H9 (cell line): ENCODE measurements at regions not wholly inside any gene's neighbourhood (a gene's known extent, or its start where the extent isn't known, plus 50 kb on each side); places are given as distances from the start of the nearest gene placed in this dataset.

ENCODE experiments used
- DNase-seq: peaks from one replicate; pipeline ENCODE4 v3.0.0-alpha.2; 2017
- H2AFZ ChIP-seq: one replicate; pipeline ENCODE4 v1.6.1; 2013; ENCODE audit warnings: mild to moderate bottlenecking, low read length, control low read depth, moderate library complexity
- H2AK5ac ChIP-seq: 2 replicates; pipeline ENCODE4 v1.6.1; 2013; ENCODE audit warnings: low read length, control low read depth, mixed read lengths; ENCODE audit not compliant: insufficient read length
- H2BK120ac ChIP-seq: one replicate; pipeline ENCODE4 v1.6.1; 2013; ENCODE audit warnings: low read depth, mild to moderate bottlenecking, low read length, control low read depth, inconsistent platforms; ENCODE audit not compliant: poor library complexity, severe bottlenecking
- H2BK12ac ChIP-seq: 2 replicates; pipeline ENCODE4 v1.6.1; 2013; ENCODE audit warnings: low read length, control low read depth, mixed read lengths, low read depth; ENCODE audit not compliant: insufficient read length
- H2BK15ac ChIP-seq: 2 replicates; pipeline ENCODE4 v1.6.1; 2013; ENCODE audit warnings: low read depth, low read length, control low read depth
- H2BK20ac ChIP-seq: one replicate; pipeline ENCODE4 v1.6.1; 2013; ENCODE audit warnings: low read depth, mild to moderate bottlenecking, low read length, control low read depth, inconsistent platforms; ENCODE audit not compliant: poor library complexity, severe bottlenecking
- H2BK5ac ChIP-seq: 2 replicates; pipeline ENCODE4 v1.6.1; 2013; ENCODE audit warnings: low read length, control low read depth, mixed read lengths; ENCODE audit not compliant: insufficient read length
- H3K14ac ChIP-seq: 2 replicates; pipeline ENCODE4 v1.6.1; 2013; ENCODE audit warnings: low read length, control low read depth; ENCODE audit not compliant: insufficient read depth
- H3K18ac ChIP-seq: 2 replicates; pipeline ENCODE4 v1.6.1; 2013; ENCODE audit warnings: low read depth, mild to moderate bottlenecking, mixed read lengths, low read length, control low read depth; ENCODE audit not compliant: insufficient read length
- H3K23ac ChIP-seq: 2 replicates; pipeline ENCODE4 v1.6.1; 2013; ENCODE audit warnings: low read length, control low read depth, mixed read lengths, low read depth; ENCODE audit not compliant: insufficient read length
- H3K23me2 ChIP-seq: 2 replicates; pipeline ENCODE4 v1.6.1; 2013; ENCODE audit warnings: low read depth, mild to moderate bottlenecking, mixed read lengths, low read length, control low read depth; ENCODE audit not compliant: insufficient read length, poor library complexity, severe bottlenecking
- H3K27ac ChIP-seq: 2 replicates; pipeline ENCODE4 v1.5.1; 2013; ENCODE audit warnings: low read length, control low read depth, mixed read lengths, low read depth; ENCODE audit not compliant: insufficient read length
- H3K27me3 ChIP-seq: 2 replicates; pipeline ENCODE4 v1.6.1; 2013; ENCODE audit warnings: low read length, control low read depth, inconsistent platforms; ENCODE audit not compliant: insufficient read depth
- H3K4ac ChIP-seq: 2 replicates; pipeline ENCODE4 v1.6.1; 2013; ENCODE audit warnings: low read depth, mild to moderate bottlenecking, control low read depth, inconsistent platforms, low read length, moderate library complexity
- H3K4me1 ChIP-seq: 2 replicates; pipeline ENCODE4 v1.6.1; 2013; ENCODE audit warnings: low read length, control low read depth, inconsistent platforms; ENCODE audit not compliant: insufficient read depth
- H3K4me2 ChIP-seq: 2 replicates; pipeline ENCODE4 v1.6.1; 2013; ENCODE audit warnings: low read length, control low read depth, mixed read lengths; ENCODE audit not compliant: insufficient read length, insufficient read depth
- H3K56ac ChIP-seq: 2 replicates; pipeline ENCODE4 v1.6.1; 2013; ENCODE audit warnings: low read depth, mild to moderate bottlenecking, mixed read lengths, low read length, control low read depth; ENCODE audit not compliant: insufficient read length
- H3K79me1 ChIP-seq: 2 replicates; pipeline ENCODE4 v1.6.1; 2013; ENCODE audit warnings: low read depth, mild to moderate bottlenecking, moderate library complexity, low read length, control low read depth, inconsistent platforms; ENCODE audit not compliant: insufficient read depth, poor library complexity, severe bottlenecking
- H3K79me2 ChIP-seq: 2 replicates; pipeline ENCODE4 v1.6.1; 2013; ENCODE audit warnings: low read length, control low read depth, inconsistent platforms; ENCODE audit not compliant: insufficient read depth
- H3K9ac ChIP-seq: 2 replicates; pipeline ENCODE4 v1.6.1; 2013; ENCODE audit warnings: low read length, control low read depth, mixed read lengths; ENCODE audit not compliant: insufficient read length; ENCODE audit errors: extremely low read depth
- H3K9me3 ChIP-seq: one replicate; pipeline ENCODE4 v1.6.1; 2013; ENCODE audit warnings: low read depth, low read length, inconsistent platforms; ENCODE audit not compliant: control insufficient read depth
- H3T11ph ChIP-seq: one replicate; pipeline ENCODE4 v1.6.1; 2013; ENCODE audit warnings: mild to moderate bottlenecking, low read length, control low read depth, inconsistent platforms
- H4K20me1 ChIP-seq: one replicate; pipeline ENCODE4 v1.6.1; 2013; ENCODE audit not compliant: control insufficient read depth, insufficient read length, insufficient read depth
- H4K5ac ChIP-seq: 2 replicates; pipeline ENCODE4 v1.6.1; 2013; ENCODE audit warnings: low read depth, mild to moderate bottlenecking, mixed read lengths, low read length, control low read depth; ENCODE audit not compliant: insufficient read length
- H4K8ac ChIP-seq: replicated peaks from 2 replicates; pipeline ENCODE4 v1.6.1; 2013; ENCODE audit warnings: low read length, control low read depth, mixed read lengths, low read depth; ENCODE audit not compliant: insufficient read length
- H4K91ac ChIP-seq: 2 replicates; pipeline ENCODE4 v1.6.1; 2013; ENCODE audit warnings: low read depth, mild to moderate bottlenecking, moderate library complexity, mixed read lengths, low read length, control low read depth; ENCODE audit not compliant: insufficient read length
- H3K27ac Mint-ChIP-seq, 3 experiments: 2 replicates in 2 of 3; 3 replicates in 1 of 3; pipeline ENCODE4 v1.8.0; 2020 to 2021; ENCODE audit warnings: mixed read lengths in 3 of 3, mild to moderate bottlenecking in 1 of 3, moderate library complexity in 1 of 3
- H3K27me3 Mint-ChIP-seq: 2 replicates; pipeline ENCODE4 v1.8.0; 2021; ENCODE audit warnings: low read depth, mild to moderate bottlenecking, moderate library complexity, mixed read lengths
- H3K36me3 Mint-ChIP-seq, 3 experiments: 2 replicates in 2 of 3; 3 replicates in 1 of 3; pipeline ENCODE4 v1.8.0; 2020 to 2021; ENCODE audit warnings: low read depth in 3 of 3, mixed read lengths in 3 of 3; ENCODE audit not compliant: insufficient read depth in 1 of 3
- H3K4me1 Mint-ChIP-seq, 2 experiments: 2 replicates each; pipeline ENCODE4 v1.8.0; 2020; ENCODE audit warnings: mixed read lengths in 2 of 2
- H3K4me3 Mint-ChIP-seq, 2 experiments: 2 replicates in 1 of 2; 3 replicates in 1 of 2; pipeline ENCODE4 v1.8.0; 2020 to 2021; ENCODE audit warnings: mild to moderate bottlenecking in 2 of 2, mixed read lengths in 2 of 2, moderate library complexity in 1 of 2
- H3K9me3 Mint-ChIP-seq, 2 experiments: 2 replicates in 1 of 2; 3 replicates in 1 of 2; pipeline ENCODE4 v1.8.0; 2020; ENCODE audit warnings: mild to moderate bottlenecking in 2 of 2, mixed read lengths in 2 of 2, moderate library complexity in 1 of 2
- WGBS: extraction: QIAGEN DNeasy Blood & Tissue Kit; methylation state at CpG from one replicate; pipeline ENCODE4 v1.1.7; 2013; ENCODE audit warnings: missing lambda C conversion rate, low lambda C conversion rate, mixed read lengths; ENCODE audit not compliant: insufficient read length; ENCODE audit errors: extremely low coverage; 5-methylcytosine and 5-hydroxymethylcytosine counted together
- TF ChIP-seq, protein P1 (sequence below): fragments of 200-600 bp; sonication (generic); conservative IDR thresholded peaks from 3 replicates; pipeline ENCODE4 v1.8.0; 2021; ENCODE audit warnings: antibody characterized with exemption, mild to moderate bottlenecking

DNA sequence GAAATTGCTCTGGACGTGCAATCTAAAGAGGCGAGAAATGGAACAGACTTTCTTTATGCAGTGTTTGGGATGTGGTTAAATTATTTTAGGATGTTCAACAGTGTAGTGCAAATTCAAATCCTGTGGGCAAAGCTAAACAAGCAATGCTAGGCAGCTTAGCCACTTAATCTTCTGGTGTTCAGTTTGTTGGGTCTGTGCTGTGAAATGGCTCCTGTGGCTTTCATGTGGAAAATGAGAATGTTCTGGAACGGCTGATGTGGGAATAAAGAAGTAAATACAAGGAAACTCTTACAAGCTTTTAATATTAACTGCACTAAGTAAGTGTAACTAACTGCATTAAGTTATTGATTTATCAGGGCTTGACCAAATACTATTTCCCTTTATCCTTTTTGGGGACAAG lies 766.6 kb downstream of the ADGRL2 start:
- H3K4ac ChIP-seq, result no peak overlapping the region
- Mint-ChIP-seq H3K27ac (0 out of 7 replicates have a peak overlapping the region, but pooled peaks have one; percentile 6 to 24 (median 8)), H3K4me1 (peaks cover 12 to 17% of the 10 kb centered on the region in 2 experiments), H3K27me3 (no peaks in the 10 kb centered on the region), H3K4me3 (no peak overlapping the region), H3K36me3 (no peaks in the 10 kb centered on the region), H3K9me3 (no peaks in the 10 kb centered on the region)
- no peak overlapping the region for H3K14ac ChIP-seq
- no peak overlapping the region for H3K4me2 ChIP-seq
- H3K79me1 ChIP-seq, result no peaks in the 10 kb centered on the region
- no peaks in the 10 kb centered on the region for H4K20me1 ChIP-seq
- no peak overlapping the region for H3K56ac ChIP-seq
- H3K23me2 ChIP-seq, result no peaks in the 10 kb centered on the region
- H2BK20ac ChIP-seq, result no peak overlapping the region
- no peak overlapping the region for H2BK120ac ChIP-seq
- H4K5ac ChIP-seq, result no peak overlapping the region
- no CpG with 5 or more reads among the region's 3 CpGs for WGBS
- no peak overlapping the region for H2AK5ac ChIP-seq
- no peak for DNase-seq
- TF ChIP-seq, protein P1, sequence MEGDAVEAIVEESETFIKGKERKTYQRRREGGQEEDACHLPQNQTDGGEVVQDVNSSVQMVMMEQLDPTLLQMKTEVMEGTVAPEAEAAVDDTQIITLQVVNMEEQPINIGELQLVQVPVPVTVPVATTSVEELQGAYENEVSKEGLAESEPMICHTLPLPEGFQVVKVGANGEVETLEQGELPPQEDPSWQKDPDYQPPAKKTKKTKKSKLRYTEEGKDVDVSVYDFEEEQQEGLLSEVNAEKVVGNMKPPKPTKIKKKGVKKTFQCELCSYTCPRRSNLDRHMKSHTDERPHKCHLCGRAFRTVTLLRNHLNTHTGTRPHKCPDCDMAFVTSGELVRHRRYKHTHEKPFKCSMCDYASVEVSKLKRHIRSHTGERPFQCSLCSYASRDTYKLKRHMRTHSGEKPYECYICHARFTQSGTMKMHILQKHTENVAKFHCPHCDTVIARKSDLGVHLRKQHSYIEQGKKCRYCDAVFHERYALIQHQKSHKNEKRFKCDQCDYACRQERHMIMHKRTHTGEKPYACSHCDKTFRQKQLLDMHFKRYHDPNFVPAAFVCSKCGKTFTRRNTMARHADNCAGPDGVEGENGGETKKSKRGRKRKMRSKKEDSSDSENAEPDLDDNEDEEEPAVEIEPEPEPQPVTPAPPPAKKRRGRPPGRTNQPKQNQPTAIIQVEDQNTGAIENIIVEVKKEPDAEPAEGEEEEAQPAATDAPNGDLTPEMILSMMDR, result no peak
- H3K27me3 ChIP-seq, result no peaks in the 10 kb centered on the region
- H2BK12ac ChIP-seq, result no peak overlapping the region
- no peak overlapping the region for H2BK15ac ChIP-seq
- H3K79me2 ChIP-seq, result no peaks in the 10 kb centered on the region
- no peak overlapping the region for H3K18ac ChIP-seq
- H4K91ac ChIP-seq, result no peak overlapping the region
- no peak overlapping the region for H2BK5ac ChIP-seq
- no peak overlapping the region for H4K8ac ChIP-seq
- no peak overlapping the region for H3K9ac ChIP-seq
- no peak overlapping the region for H2AFZ ChIP-seq
- no peaks in the 10 kb centered on the region for H3K9me3 ChIP-seq
- H3K23ac ChIP-seq, result no peak overlapping the region
- H3K4me1 ChIP-seq, result peaks cover 7% of the 10 kb centered on the region; the same call in 1 of the 2 replicates
- H3T11ph ChIP-seq, result no peak overlapping the region
- no peak overlapping the region for H3K27ac ChIP-seq
